ENCODE measurements at regions not wholly inside any gene's neighbourhood (a gene's known extent, or its start where the extent isn't known, plus 50 kb on each side); places are given as distances from the start of the nearest gene placed in this dataset.

DNA sequence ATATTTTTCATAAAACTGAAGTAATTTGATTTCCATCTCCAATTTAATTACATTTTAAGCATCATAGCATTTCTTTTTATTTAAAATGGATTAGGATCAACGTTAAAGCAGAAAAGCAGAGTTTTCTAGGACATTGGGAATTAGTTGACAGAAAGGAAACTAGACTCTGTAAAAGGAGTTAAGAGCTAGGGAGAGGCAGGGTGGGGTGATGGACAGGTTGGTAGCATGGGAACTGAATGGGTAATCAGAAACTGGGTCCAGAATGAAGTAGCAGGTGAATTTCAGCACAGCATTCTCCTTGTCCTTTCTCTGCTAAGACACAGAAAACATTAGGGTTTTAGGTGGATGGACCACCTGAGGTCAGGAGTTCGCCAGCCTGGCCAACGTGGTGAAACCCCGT is 97.6 kb downstream of the ANAPC4 start:
- H2AFZ ChIP-seq (ENCODE audit: low read depth), result no peak overlapping the region
- no peaks in the 10 kb centered on the region for H3K4me1 ChIP-seq (ENCODE audit: low read depth, poor library complexity, severe bottlenecking)
- H3K36me3 ChIP-seq (ENCODE audit: insufficient read depth), result no peaks in the 10 kb centered on the region
- H3K27me3 ChIP-seq (ENCODE audit: insufficient read depth, low read depth), result no peaks in the 10 kb centered on the region
- TF ChIP-seq, protein P1, sequence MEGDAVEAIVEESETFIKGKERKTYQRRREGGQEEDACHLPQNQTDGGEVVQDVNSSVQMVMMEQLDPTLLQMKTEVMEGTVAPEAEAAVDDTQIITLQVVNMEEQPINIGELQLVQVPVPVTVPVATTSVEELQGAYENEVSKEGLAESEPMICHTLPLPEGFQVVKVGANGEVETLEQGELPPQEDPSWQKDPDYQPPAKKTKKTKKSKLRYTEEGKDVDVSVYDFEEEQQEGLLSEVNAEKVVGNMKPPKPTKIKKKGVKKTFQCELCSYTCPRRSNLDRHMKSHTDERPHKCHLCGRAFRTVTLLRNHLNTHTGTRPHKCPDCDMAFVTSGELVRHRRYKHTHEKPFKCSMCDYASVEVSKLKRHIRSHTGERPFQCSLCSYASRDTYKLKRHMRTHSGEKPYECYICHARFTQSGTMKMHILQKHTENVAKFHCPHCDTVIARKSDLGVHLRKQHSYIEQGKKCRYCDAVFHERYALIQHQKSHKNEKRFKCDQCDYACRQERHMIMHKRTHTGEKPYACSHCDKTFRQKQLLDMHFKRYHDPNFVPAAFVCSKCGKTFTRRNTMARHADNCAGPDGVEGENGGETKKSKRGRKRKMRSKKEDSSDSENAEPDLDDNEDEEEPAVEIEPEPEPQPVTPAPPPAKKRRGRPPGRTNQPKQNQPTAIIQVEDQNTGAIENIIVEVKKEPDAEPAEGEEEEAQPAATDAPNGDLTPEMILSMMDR (conservative IDR thresholded peaks at IDR 0.05; ENCODE audit: low read depth, low read length), result no peak
- no peak overlapping the region for H3K4me2 ChIP-seq
- H3K4me3 ChIP-seq (IDR thresholded peaks at IDR 0.05; ENCODE audit: insufficient read depth, low read depth, low read length), result no peak overlapping the region
- no peaks in the 10 kb centered on the region for H4K20me1 ChIP-seq (ENCODE audit: insufficient read depth)
- no peak overlapping the region for H3K27ac ChIP-seq
- no peaks in the 10 kb centered on the region for H3K79me2 ChIP-seq (ENCODE audit: insufficient read depth, low read depth)
- no peak overlapping the region for H3K9ac ChIP-seq

DNA sequence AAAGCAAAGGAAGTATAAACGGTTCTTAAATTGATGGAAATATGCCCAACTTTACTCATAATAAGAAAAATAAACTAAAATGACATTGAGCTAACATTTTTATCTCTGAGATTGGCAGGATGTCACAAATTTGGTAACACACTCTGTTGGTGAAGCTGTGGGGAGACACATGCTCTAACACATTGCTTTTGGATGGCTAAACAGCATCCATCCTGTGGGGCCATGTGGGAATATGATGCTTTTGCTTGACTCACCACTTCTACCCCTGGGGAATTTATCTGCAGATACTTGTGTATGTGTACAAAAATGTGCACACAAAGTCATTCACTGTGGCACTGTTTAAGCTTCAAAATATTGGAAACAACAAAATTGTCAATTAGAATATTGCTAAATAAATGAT is 100.2 kb downstream of the ANAPC4 start:
- H3K36me3 ChIP-seq (ENCODE audit: insufficient read depth), result no peaks in the 10 kb centered on the region
- no peak overlapping the region for H3K4me2 ChIP-seq
- TF ChIP-seq, protein P1 (conservative IDR thresholded peaks at IDR 0.05; ENCODE audit: low read depth, low read length), result no peak
- no peak overlapping the region for H3K27ac ChIP-seq
- no peak overlapping the region for H3K9ac ChIP-seq
- no peak overlapping the region for H3K4me3 ChIP-seq (IDR thresholded peaks at IDR 0.05; ENCODE audit: insufficient read depth, low read depth, low read length)
- H3K27me3 ChIP-seq (ENCODE audit: insufficient read depth, low read depth), result no peaks in the 10 kb centered on the region
- H3K79me2 ChIP-seq (ENCODE audit: insufficient read depth, low read depth), result no peaks in the 10 kb centered on the region
- no peaks in the 10 kb centered on the region for H3K4me1 ChIP-seq (ENCODE audit: low read depth, poor library complexity, severe bottlenecking)
- no peaks in the 10 kb centered on the region for H4K20me1 ChIP-seq (ENCODE audit: insufficient read depth)
- no peak overlapping the region for H2AFZ ChIP-seq (ENCODE audit: low read depth)

DNA sequence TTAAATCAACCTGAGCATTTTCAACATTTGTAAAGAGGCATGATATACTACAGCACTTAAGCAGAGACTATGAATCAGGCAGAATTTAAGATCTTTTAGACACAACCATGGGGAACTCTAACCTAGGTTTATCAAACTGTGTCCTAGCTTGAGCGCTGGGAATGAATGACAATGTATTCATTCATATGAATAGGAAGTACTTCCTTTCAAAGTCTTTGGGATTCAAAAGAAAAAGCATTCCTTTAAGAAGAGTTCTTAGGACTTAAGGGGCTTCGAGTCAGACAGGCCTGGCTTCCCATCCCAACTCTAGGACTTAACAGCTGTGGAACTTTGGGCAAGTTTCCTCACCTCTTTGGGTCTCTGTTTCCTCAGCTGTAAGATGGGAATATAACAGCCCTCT is 104.6 kb downstream of the ANAPC4 start:
- Histone ChIP-seq H3K27me3 (ENCODE audit: insufficient read depth, low read depth) (no peaks in the 10 kb centered on the region), H3K4me1 (ENCODE audit: low read depth, poor library complexity, severe bottlenecking) (peaks cover 11% of the 10 kb centered on the region), H3K27ac (no peak overlapping the region), H3K79me2 (ENCODE audit: insufficient read depth, low read depth) (no peaks in the 10 kb centered on the region), H3K4me2 (no peak overlapping the region), H3K36me3 (ENCODE audit: insufficient read depth) (no peaks in the 10 kb centered on the region), H3K4me3 (IDR thresholded peaks at IDR 0.05; ENCODE audit: insufficient read depth, low read depth, low read length) (no peak overlapping the region), H2AFZ (ENCODE audit: low read depth) (no peak overlapping the region), H4K20me1 (ENCODE audit: insufficient read depth) (no peaks in the 10 kb centered on the region), H3K9ac (no peak overlapping the region)
- TF ChIP-seq, protein P1 (conservative IDR thresholded peaks at IDR 0.05; ENCODE audit: low read depth, low read length), result no peak

DNA sequence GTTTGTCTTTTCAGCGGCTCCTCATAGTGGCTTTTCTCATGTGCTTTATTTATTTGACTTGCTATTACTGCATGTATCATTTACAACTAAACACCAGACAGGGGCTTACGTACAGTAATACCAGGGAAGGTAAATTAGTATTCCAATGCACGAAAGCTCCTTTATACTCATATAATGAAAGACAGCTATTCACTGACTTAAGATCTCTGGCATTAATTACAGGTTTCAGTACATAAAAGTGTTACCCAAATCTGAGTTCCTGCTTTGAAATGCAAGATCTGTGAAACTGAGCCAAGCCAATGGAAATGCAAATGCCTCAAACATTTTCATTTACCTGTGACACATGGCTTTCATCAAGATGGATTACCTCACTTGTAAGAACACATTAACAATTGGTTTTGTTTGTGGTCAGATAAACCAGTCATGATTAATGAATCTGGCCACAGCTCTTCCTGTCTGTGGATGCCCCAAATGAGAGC is 107.2 kb downstream of the ANAPC4 start:
- Histone ChIP-seq H3K27ac (no peak overlapping the region), H3K79me2 (ENCODE audit: insufficient read depth, low read depth) (no peaks in the 10 kb centered on the region), H3K4me2 (no peak overlapping the region), H3K36me3 (ENCODE audit: insufficient read depth) (no peaks in the 10 kb centered on the region), H3K4me3 (IDR thresholded peaks at IDR 0.05; ENCODE audit: insufficient read depth, low read depth, low read length) (no peak overlapping the region), H3K9ac (no peak overlapping the region), H2AFZ (ENCODE audit: low read depth) (no peak overlapping the region), H3K4me1 (ENCODE audit: low read depth, poor library complexity, severe bottlenecking) (peaks cover 11% of the 10 kb centered on the region), H4K20me1 (ENCODE audit: insufficient read depth) (no peaks in the 10 kb centered on the region), H3K27me3 (ENCODE audit: insufficient read depth, low read depth) (no peaks in the 10 kb centered on the region)
- TF ChIP-seq, protein P1 (conservative IDR thresholded peaks at IDR 0.05; ENCODE audit: low read depth, low read length), result no peak
